ENCODE measurements at regions not wholly inside any gene's neighbourhood (a gene's known extent, or its start where the extent isn't known, plus 50 kb on each side); places are given as distances from the start of the nearest gene placed in this dataset.

GRCh38 chr13:55464222-55464621 lies 1676.5 kb upstream of the PRR20A start:
- TF ChIP-seq CTCF (IDR thresholded peaks at IDR 0.05; ENCODE audit: insufficient read depth, low read length, poor library complexity, severe bottlenecking), result no peak
- Histone ChIP-seq H3K4me3 (replicated peaks; ENCODE audit: low read depth, low read length) (no peak overlapping the region), H3K36me3 (ENCODE audit: control insufficient read depth, insufficient read depth, low read length) (no peaks in the 10 kb centered on the region), H3K27me3 (replicated peaks; ENCODE audit: control insufficient read depth, insufficient read depth, low read length) (no peaks in the 10 kb centered on the region)
- no peak for DNase-seq (ENCODE audit: extremely low read depth, insufficient read length)

DNA sequence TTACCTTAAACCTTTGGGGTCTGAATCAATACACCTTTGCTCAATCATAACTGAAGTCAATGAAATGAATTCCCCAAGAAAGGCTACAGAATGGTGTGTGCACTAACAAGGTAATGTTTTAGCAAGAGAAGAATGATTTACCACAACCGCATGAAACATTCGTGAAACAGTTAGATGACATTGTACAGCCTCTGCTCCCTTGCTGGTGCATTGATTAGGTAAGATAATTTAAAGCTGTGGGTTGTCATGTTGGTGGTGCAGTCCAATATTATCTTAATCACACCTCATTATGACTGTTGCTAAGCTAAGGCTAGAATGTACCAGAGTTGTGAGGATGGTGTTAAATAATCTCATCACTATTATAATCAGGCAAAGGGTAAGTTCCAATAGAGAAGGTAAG lies 1673.2 kb upstream of the PRR20A start:
- no peaks in the 10 kb centered on the region for H3K36me3 ChIP-seq (ENCODE audit: control insufficient read depth, insufficient read depth, low read length)
- no peaks in the 10 kb centered on the region for H3K27me3 ChIP-seq (replicated peaks; ENCODE audit: control insufficient read depth, insufficient read depth, low read length)
- no peak for TF ChIP-seq CTCF (IDR thresholded peaks at IDR 0.05; ENCODE audit: insufficient read depth, low read length, poor library complexity, severe bottlenecking)
- no peak overlapping the region for H3K4me3 ChIP-seq (replicated peaks; ENCODE audit: low read depth, low read length)
- no peak for DNase-seq (ENCODE audit: extremely low read depth, insufficient read length)

DNA sequence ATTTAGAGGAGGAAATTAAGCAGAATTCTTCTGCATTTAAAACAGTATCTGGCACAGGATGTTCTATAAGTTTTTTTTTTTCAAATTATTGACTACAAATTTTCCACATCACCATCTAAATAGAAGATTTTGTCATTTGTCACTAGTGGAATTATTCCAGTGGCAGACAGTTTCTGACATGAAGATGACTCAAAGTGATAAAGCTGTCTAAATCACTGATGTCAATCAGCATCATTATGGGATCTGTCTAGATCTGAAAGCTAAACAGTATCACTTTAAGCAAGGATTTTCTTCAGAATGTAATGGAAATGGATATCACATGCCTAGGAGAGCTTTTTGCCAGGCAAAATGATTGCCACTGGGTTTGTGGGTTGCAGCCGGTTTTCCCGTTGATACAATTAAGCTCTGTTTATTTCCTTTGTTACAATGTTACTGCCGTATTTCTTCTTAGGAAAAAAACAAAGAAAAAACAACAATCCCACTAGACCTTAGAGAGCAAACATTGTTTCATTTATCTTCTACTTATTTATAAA lies 1657.0 kb upstream of the PRR20A start:
- H3K36me3 ChIP-seq (ENCODE audit: control insufficient read depth, insufficient read depth, low read length), result no peaks in the 10 kb centered on the region
- H3K27me3 ChIP-seq (replicated peaks; ENCODE audit: control insufficient read depth, insufficient read depth, low read length), result no peaks in the 10 kb centered on the region
- H3K4me3 ChIP-seq (replicated peaks; ENCODE audit: low read depth, low read length), result no peak overlapping the region
- TF ChIP-seq CTCF (IDR thresholded peaks at IDR 0.05; ENCODE audit: insufficient read depth, low read length, poor library complexity, severe bottlenecking), result no peak
- DNase-seq (ENCODE audit: extremely low read depth, insufficient read length), result no peak

- H3K4me3 ChIP-seq (replicated peaks; ENCODE audit: low read depth, low read length), result no peak overlapping the region
- no peaks in the 10 kb centered on the region for H3K36me3 ChIP-seq (ENCODE audit: control insufficient read depth, insufficient read depth, low read length)
- no peak for TF ChIP-seq CTCF (IDR thresholded peaks at IDR 0.05; ENCODE audit: insufficient read depth, low read length, poor library complexity, severe bottlenecking)
- no peaks in the 10 kb centered on the region for H3K27me3 ChIP-seq (replicated peaks; ENCODE audit: control insufficient read depth, insufficient read depth, low read length)
- DNase-seq (ENCODE audit: extremely low read depth, insufficient read length), result no peak
These were observed 1647.4 kb upstream of the PRR20A start for GRCh38 chr13:55493297-55493696.

DNA sequence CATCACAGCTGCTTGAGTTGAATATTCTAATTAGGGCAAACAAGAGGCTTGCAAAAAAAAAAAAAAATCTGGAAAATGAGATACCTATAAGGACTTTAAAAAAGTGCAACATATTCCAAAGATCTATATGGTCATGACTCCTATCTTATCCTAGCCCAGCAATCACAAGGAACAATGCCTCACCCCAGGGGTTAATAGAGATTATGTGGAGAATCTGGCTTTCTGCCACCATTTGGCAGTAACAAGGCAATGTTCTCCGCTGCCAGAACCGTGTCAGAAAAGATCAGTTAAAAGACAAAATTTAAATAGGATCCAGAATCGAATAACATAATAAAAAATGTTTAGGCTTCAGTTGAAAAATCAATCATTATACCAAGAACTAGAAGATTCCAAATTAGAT lies 1643.2 kb upstream of the PRR20A start:
- H3K36me3 ChIP-seq (ENCODE audit: control insufficient read depth, insufficient read depth, low read length), result no peaks in the 10 kb centered on the region
- no peak for DNase-seq (ENCODE audit: extremely low read depth, insufficient read length)
- no peaks in the 10 kb centered on the region for H3K27me3 ChIP-seq (replicated peaks; ENCODE audit: control insufficient read depth, insufficient read depth, low read length)
- TF ChIP-seq CTCF (IDR thresholded peaks at IDR 0.05; ENCODE audit: insufficient read depth, low read length, poor library complexity, severe bottlenecking), result no peak
- no peak overlapping the region for H3K4me3 ChIP-seq (replicated peaks; ENCODE audit: low read depth, low read length)

DNA sequence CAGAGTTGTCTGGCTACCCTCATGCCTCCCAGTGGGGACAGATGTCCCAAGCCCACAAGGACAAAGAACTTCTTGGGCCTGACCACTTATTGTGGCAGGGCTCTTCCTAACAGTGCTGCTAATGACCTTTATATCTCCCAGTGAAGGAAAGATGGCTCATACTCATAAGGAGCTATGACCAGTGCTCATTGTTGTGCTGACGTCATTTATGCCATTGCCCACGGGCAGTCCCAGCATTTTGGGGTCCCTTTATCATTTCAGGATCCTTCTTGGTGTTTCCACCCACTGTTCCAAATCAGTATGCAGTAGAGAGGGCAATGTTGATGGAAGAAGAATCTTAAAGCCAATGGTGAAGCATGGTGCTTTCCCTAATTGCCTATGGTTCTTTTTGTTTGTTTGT lies 1640.0 kb upstream of the PRR20A start:
- no peak for TF ChIP-seq CTCF (IDR thresholded peaks at IDR 0.05; ENCODE audit: insufficient read depth, low read length, poor library complexity, severe bottlenecking)
- no peak overlapping the region for H3K4me3 ChIP-seq (replicated peaks; ENCODE audit: low read depth, low read length)
- DNase-seq (ENCODE audit: extremely low read depth, insufficient read length), result no peak
- H3K36me3 ChIP-seq (ENCODE audit: control insufficient read depth, insufficient read depth, low read length), result no peaks in the 10 kb centered on the region
- no peaks in the 10 kb centered on the region for H3K27me3 ChIP-seq (replicated peaks; ENCODE audit: control insufficient read depth, insufficient read depth, low read length)

Data from GM06990 (cell line).